NCI-H226 (cell line): ENCODE measurements at regions not wholly inside any gene's neighbourhood (a gene's known extent, or its start where the extent isn't known, plus 50 kb on each side); places are given as distances from the start of the nearest gene placed in this dataset.
"Not testable (repeated sequence)": the region's sequence is repeated elsewhere in the genome, so short reads cannot be mapped to it uniquely, and the experiment has no call there.

ENCODE experiments used
- DNase-seq: peaks from one replicate; pipeline ENCODE4 v3.0.0-alpha.2; 2015

- no peak for DNase-seq
Measured at GRCh38 chr5:19172926-19173470, 815.0 kb downstream of the CDH18 start.

- no peak for DNase-seq
Measured at GRCh38 chr5:19175776-19176570, 812.0 kb downstream of the CDH18 start.

- no peak for DNase-seq
Measured at GRCh38 chr5:19179571-19179970, 808.4 kb downstream of the CDH18 start.

- DNase-seq, result no peak
Measured at GRCh38 chr5:19189176-19189575, 798.8 kb downstream of the CDH18 start.

GRCh38 chr5:19193631-19194030 lies 794.4 kb downstream of the CDH18 start:
- DNase-seq, result no peak

GRCh38 chr5:19196631-19197030 lies 791.4 kb downstream of the CDH18 start:
- no peak for DNase-seq

- no peak for DNase-seq
Measured at GRCh38 chr5:19200251-19200650, 787.7 kb downstream of the CDH18 start.

GRCh38 chr5:19208397-19208796 lies 779.6 kb downstream of the CDH18 start:
- no peak for DNase-seq

- no peak for DNase-seq
Measured at GRCh38 chr5:19210886-19211285, 777.1 kb downstream of the CDH18 start.

GRCh38 chr5:19229179-19229835 lies 758.7 kb downstream of the CDH18 start:
- DNase-seq, result no peak

- no peak for DNase-seq
Measured at GRCh38 chr5:19233573-19233972, 754.4 kb downstream of the CDH18 start.

- no peak for DNase-seq
Measured at GRCh38 chr5:19235101-19235584, 752.9 kb downstream of the CDH18 start.

- peak; percentile 4 for DNase-seq
Measured at GRCh38 chr5:19240170-19240569, 747.8 kb downstream of the CDH18 start.

- peak; percentile 23 for DNase-seq
Measured at GRCh38 chr5:19241690-19242089, 746.3 kb downstream of the CDH18 start.

GRCh38 chr5:19246191-19246590 lies 741.8 kb downstream of the CDH18 start:
- DNase-seq, result not testable (repeated sequence)

GRCh38 chr5:19247302-19247701 lies 740.7 kb downstream of the CDH18 start:
- DNase-seq, result no peak

- DNase-seq, result no peak
Measured at GRCh38 chr5:19256036-19256435, 732.0 kb downstream of the CDH18 start.

GRCh38 chr5:19258686-19259085 lies 729.3 kb downstream of the CDH18 start:
- DNase-seq, result no peak

- DNase-seq, result no peak
Measured at GRCh38 chr5:19261879-19262278, 726.1 kb downstream of the CDH18 start.

- DNase-seq, result no peak
Measured at GRCh38 chr5:19264821-19265220, 723.2 kb downstream of the CDH18 start.

- no peak for DNase-seq
Measured at GRCh38 chr5:19266791-19267190, 721.2 kb downstream of the CDH18 start.

- no peak for DNase-seq
Measured at GRCh38 chr5:19270153-19270552, 717.8 kb downstream of the CDH18 start.

GRCh38 chr5:19274578-19274977 lies 713.4 kb downstream of the CDH18 start:
- DNase-seq, result no peak

GRCh38 chr5:19285286-19285685 lies 702.7 kb downstream of the CDH18 start:
- DNase-seq, result no peak
